Hepatocyte (in vitro differentiated cells): ENCODE measurements at regions not wholly inside any gene's neighbourhood (a gene's known extent, or its start where the extent isn't known, plus 50 kb on each side); places are given as distances from the start of the nearest gene placed in this dataset.

ENCODE experiments used
- CTCF ChIP-seq: fragments of 200-600 bp; sonication (generic); IDR thresholded peaks from 2 replicates; pipeline ENCODE4 v1.5.1; 2016; ENCODE audit warnings: antibody characterized with exemption, mild to moderate bottlenecking; ENCODE audit not compliant: poor library complexity
- EZH2 ChIP-seq: fragments of 200-600 bp; sonication (generic); IDR thresholded peaks from 2 replicates; pipeline ENCODE4 v1.6.1; 2016; ENCODE audit warnings: antibody characterized with exemption, mild to moderate bottlenecking, borderline replicate concordance
- EZH2phosphoT487 ChIP-seq: fragments of 200-600 bp; sonication (generic); IDR thresholded peaks from one replicate; pipeline ENCODE4 v1.6.1; 2018; ENCODE audit warnings: antibody characterized with exemption, mild to moderate bottlenecking, low read depth, moderate library complexity; ENCODE audit not compliant: unreplicated experiment, severe bottlenecking

- no peak for TF ChIP-seq CTCF
- no peak for TF ChIP-seq EZH2
- TF ChIP-seq EZH2phosphoT487: no peak
Measured at GRCh38 chr16:5398203-5398602, 300.6 kb upstream of the EEF2KMT start.
